ENCODE measurements at regions not wholly inside any gene's neighbourhood (a gene's known extent, or its start where the extent isn't known, plus 50 kb on each side); places are given as distances from the start of the nearest gene placed in this dataset.

DNA sequence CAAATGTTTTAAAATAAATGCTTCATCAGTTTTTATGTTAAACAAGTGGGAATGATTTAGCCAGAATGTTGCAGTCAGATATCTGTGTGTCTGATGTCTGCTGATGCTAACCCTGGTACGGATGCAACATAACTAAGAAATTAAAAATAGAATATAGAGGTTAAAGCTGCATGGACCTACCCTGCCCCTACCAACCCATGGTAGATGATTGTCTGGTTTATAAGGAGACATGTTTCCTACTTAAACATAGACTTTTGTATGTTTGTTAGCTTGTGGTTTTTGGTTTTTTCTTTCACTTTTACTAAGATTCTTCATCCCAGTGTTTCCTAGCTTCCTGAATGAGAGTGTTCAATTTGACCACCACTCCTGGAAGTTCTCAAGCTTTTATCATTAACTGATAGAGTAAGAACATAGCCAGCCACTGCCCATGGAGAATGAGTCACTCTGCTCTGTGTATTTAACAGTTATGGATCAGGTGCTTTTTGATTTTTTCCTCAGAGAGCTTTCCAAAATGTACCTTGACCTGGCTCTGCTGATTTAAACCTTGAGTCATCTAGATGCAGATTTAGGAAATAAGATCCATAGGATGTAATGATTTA, 70.7 kb upstream of the VEPH1 start:
- TF ChIP-seq POLR2AphosphoS5 (IDR thresholded peaks at IDR 0.05) (no peak), CTCF (IDR thresholded peaks at IDR 0.05) (no peak), POLR2A (IDR thresholded peaks at IDR 0.05) (no peak), EP300 (IDR thresholded peaks at IDR 0.05) (no peak)

Measured in sigmoid colon (tissue), 4 donors.